ENCODE measurements at regions not wholly inside any gene's neighbourhood (a gene's known extent, or its start where the extent isn't known, plus 50 kb on each side); places are given as distances from the start of the nearest gene placed in this dataset.

- no peak overlapping the region for H3K27ac ChIP-seq (ENCODE audit: insufficient read depth, low read length)
- no peak overlapping the region for H4K91ac ChIP-seq (ENCODE audit: insufficient read depth, low read depth, low read length)
- H3K4me3 ChIP-seq (ENCODE audit: insufficient read depth, low read depth, low read length), result no peak overlapping the region
- H3K18ac ChIP-seq (ENCODE audit: low read depth, low read length), result no peak overlapping the region
- H2AK9ac ChIP-seq (replicated peaks; ENCODE audit: low read depth, low read length, poor library complexity), result no peak overlapping the region
- H3K4me2 ChIP-seq (ENCODE audit: low read depth, low read length), result no peak overlapping the region
- H2BK5ac ChIP-seq (ENCODE audit: low read depth, low read length, poor library complexity, severe bottlenecking), result no peak overlapping the region
- H2AK5ac ChIP-seq (ENCODE audit: low read depth, low read length), result no peak overlapping the region
- H2BK20ac ChIP-seq (ENCODE audit: low read depth, low read length), result no peak overlapping the region
- TF ChIP-seq RFX5 (IDR thresholded peaks at IDR 0.05; ENCODE audit: low read depth, low read length) (no peak), RCOR1 (IDR thresholded peaks at IDR 0.05; ENCODE audit: insufficient replicate concordance, low read length) (no peak), FOS (IDR thresholded peaks at IDR 0.05; ENCODE audit: low read depth, low read length) (no peak), MAZ (IDR thresholded peaks at IDR 0.05; ENCODE audit: borderline replicate concordance, low read depth, low read length) (no peak), SMC3 (IDR thresholded peaks at IDR 0.05; ENCODE audit: low read depth, low read length) (no peak), MAFK (IDR thresholded peaks at IDR 0.05; ENCODE audit: low read depth, low read length) (no peak), POLR2A (IDR thresholded peaks at IDR 0.05; ENCODE audit: low read depth, low read length) (no peak), USF2 (IDR thresholded peaks at IDR 0.05; ENCODE audit: low read depth, low read length) (no peak), CTCF (conservative IDR thresholded peaks at IDR 0.05; ENCODE audit: low read depth, low read length) (no peak), RAD21 (IDR thresholded peaks at IDR 0.05; ENCODE audit: low read length) (no peak), CEBPB (IDR thresholded peaks at IDR 0.05; ENCODE audit: low read depth, low read length) (no peak), ELK1 (IDR thresholded peaks at IDR 0.05; ENCODE audit: borderline replicate concordance, low read depth, low read length) (no peak), CHD1 (IDR thresholded peaks at IDR 0.05; ENCODE audit: low read depth, low read length) (no peak), NFE2L2 (IDR thresholded peaks at IDR 0.05; ENCODE audit: low read depth, low read length) (no peak), MXI1 (IDR thresholded peaks at IDR 0.05; ENCODE audit: borderline replicate concordance, low read depth, low read length) (no peak), BHLHE40 (IDR thresholded peaks at IDR 0.05; ENCODE audit: low read depth, low read length) (no peak)
- in situ Hi-C loops (cut with MboI; ENCODE audit: low sequenced_read_pairs) (no loop called here), intact Hi-C loops (cut with micrococcal nuclease) (no loop called here), dilution Hi-C loops (cut with HindIII; ENCODE audit: low sequenced_read_pairs, unreplicated experiment) (no loop called here)
- H3K9ac ChIP-seq (ENCODE audit: low read depth, low read length), result no peak overlapping the region
- H2AFZ ChIP-seq (replicated peaks; ENCODE audit: low read length, poor library complexity), result no peak overlapping the region
- no peak overlapping the region for H4K5ac ChIP-seq (ENCODE audit: low read depth, low read length)
- H3K4ac ChIP-seq (ENCODE audit: low read depth, low read length), result no peak overlapping the region
- no peak for ATAC-seq (ENCODE audit: low read depth)
- no peak overlapping the region for H3K14ac ChIP-seq (replicated peaks; ENCODE audit: low read depth, low read length)
- no peak overlapping the region for H2BK120ac ChIP-seq (ENCODE audit: low read depth, low read length)
- no peak overlapping the region for H4K8ac ChIP-seq (ENCODE audit: low read depth in 2 of 2, low read length in 2 of 2)
- no peaks in the 10 kb centered on the region for H3K9me1 ChIP-seq (ENCODE audit: insufficient read depth, low read length)
- WGBS, 2 experiments (ENCODE audit: extremely low coverage in 2 of 2, insufficient read length in 1 of 2), result 72% methylated on average over 2 of the region's 6 CpGs; no CpG with 5 or more reads in 1 of the 2 experiments
- H3K27me3 ChIP-seq (ENCODE audit: control insufficient read depth, insufficient read depth, low read length), result no peaks in the 10 kb centered on the region
- BruUV-seq (replicated peaks), result no TSS peak
- POLR2A ChIA-PET (ENCODE audit: unreplicated experiment), result no interaction called here
- no peak for DNase-seq
- no peaks in the 10 kb centered on the region for H3K36me3 ChIP-seq (ENCODE audit: control insufficient read depth, insufficient read depth, low read length)
- H3K4me1 ChIP-seq (ENCODE audit: control insufficient read depth, insufficient read depth, low read length), result no peaks in the 10 kb centered on the region
- H3K9me3 ChIP-seq (ENCODE audit: control insufficient read depth, insufficient read depth, low read length), result peaks cover 4% of the 10 kb centered on the region
- no peaks in the 10 kb centered on the region for H3K79me1 ChIP-seq (ENCODE audit: low read depth in 1 of 2, low read length in 2 of 2)
- no peak overlapping the region for H3K23ac ChIP-seq (ENCODE audit: low read depth, low read length)
- H4K20me1 ChIP-seq (ENCODE audit: insufficient read depth, low read length), result no peaks in the 10 kb centered on the region
- no peak overlapping the region for H2BK15ac ChIP-seq (ENCODE audit: low read depth, low read length)
- CTCF ChIA-PET, result no interaction called here
- H3K56ac ChIP-seq (ENCODE audit: extremely low read depth, insufficient read depth, low read length), result no peak overlapping the region
Measured at GRCh38 chr11:91997226-91997625, 227.4 kb upstream of the FAT3 start.

Data from IMR-90 (cell line).